HG03060 (cell line): ENCODE measurements at regions not wholly inside any gene's neighbourhood (a gene's known extent, or its start where the extent isn't known, plus 50 kb on each side); places are given as distances from the start of the nearest gene placed in this dataset.
"Not testable (repeated sequence)": the region's sequence is repeated elsewhere in the genome, so short reads cannot be mapped to it uniquely, and the experiment has no call there.

ENCODE experiments used
- ATAC-seq: cut with Tn5 transposase; IDR thresholded peaks from one replicate; pipeline ENCODE4 v1.9.1; 2021; ENCODE audit warnings: low read depth, moderate number of reproducible peaks; ENCODE audit not compliant: unreplicated experiment

GRCh38 chr1:242662886-242663285 lies 138.4 kb upstream of the PLD5 start:
- ATAC-seq, result no peak

GRCh38 chr1:242653772-242654171 lies 129.3 kb upstream of the PLD5 start:
- ATAC-seq, result not testable (repeated sequence)

GRCh38 chr1:242651817-242652216 lies 127.3 kb upstream of the PLD5 start:
- ATAC-seq, result no peak

- no peak for ATAC-seq
Observed at GRCh38 chr1:242641461-242641860, 117.0 kb upstream of the PLD5 start.

- no peak for ATAC-seq
Observed at GRCh38 chr1:242639104-242639503, 114.6 kb upstream of the PLD5 start.

GRCh38 chr1:242634732-242635131 lies 110.2 kb upstream of the PLD5 start:
- ATAC-seq, result no peak

- ATAC-seq, result no peak
Observed at GRCh38 chr1:242629396-242629795, 104.9 kb upstream of the PLD5 start.

GRCh38 chr1:242623756-242624155 lies 99.3 kb upstream of the PLD5 start:
- ATAC-seq, result no peak

GRCh38 chr1:242623119-242623518 lies 98.6 kb upstream of the PLD5 start:
- ATAC-seq, result no peak

- no peak for ATAC-seq
Observed at GRCh38 chr1:242613266-242613815, 88.8 kb upstream of the PLD5 start.

- ATAC-seq, result no peak
Observed at GRCh38 chr1:242610209-242610608, 85.7 kb upstream of the PLD5 start.

GRCh38 chr1:242605521-242605920 lies 81.0 kb upstream of the PLD5 start:
- no peak for ATAC-seq

GRCh38 chr1:242602001-242602400 lies 77.5 kb upstream of the PLD5 start:
- no peak for ATAC-seq

GRCh38 chr1:242593756-242594155 lies 69.3 kb upstream of the PLD5 start:
- ATAC-seq, result not testable (repeated sequence)

- no peak for ATAC-seq
Observed at GRCh38 chr1:242586360-242586680, 61.8 kb upstream of the PLD5 start.

GRCh38 chr1:242585616-242586359 lies 61.3 kb upstream of the PLD5 start:
- no peak for ATAC-seq

- ATAC-seq, result no peak
Observed at GRCh38 chr1:242582669-242583068, 58.2 kb upstream of the PLD5 start.

- ATAC-seq, result no peak
Observed at GRCh38 chr1:242579528-242580235, 55.2 kb upstream of the PLD5 start.
